ENCODE measurements at regions not wholly inside any gene's neighbourhood (a gene's known extent, or its start where the extent isn't known, plus 50 kb on each side); places are given as distances from the start of the nearest gene placed in this dataset.

DNA sequence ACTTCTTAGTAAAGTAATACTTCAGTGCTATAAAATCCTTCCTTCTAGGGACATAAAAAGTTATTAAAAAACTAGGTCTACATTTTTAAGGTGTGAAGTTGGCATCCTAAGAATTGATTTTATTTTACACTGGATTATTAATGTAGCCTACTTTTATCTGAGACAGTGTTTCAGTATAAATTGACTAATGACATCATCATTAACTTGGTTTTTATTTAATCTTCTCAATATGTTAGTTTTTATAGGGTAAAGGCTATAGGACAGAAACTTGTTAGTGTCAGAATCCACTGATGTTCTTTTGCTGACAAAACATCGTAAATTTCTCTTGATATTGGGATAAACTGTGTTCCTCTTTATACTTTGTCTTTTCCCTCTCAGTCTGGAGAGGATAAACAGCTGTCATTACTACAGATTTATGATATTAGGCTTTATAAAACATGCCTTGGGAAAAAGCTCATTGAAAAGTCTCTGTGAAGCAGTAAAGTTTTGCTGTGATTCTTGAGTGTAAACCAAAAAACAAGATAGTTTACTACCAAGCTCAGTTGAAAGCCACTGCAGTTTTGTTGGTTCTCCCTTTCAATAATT is 569.9 kb downstream of the EPHA4 start:
- no peak for DNase-seq (ENCODE audit: low spot score)

DNA sequence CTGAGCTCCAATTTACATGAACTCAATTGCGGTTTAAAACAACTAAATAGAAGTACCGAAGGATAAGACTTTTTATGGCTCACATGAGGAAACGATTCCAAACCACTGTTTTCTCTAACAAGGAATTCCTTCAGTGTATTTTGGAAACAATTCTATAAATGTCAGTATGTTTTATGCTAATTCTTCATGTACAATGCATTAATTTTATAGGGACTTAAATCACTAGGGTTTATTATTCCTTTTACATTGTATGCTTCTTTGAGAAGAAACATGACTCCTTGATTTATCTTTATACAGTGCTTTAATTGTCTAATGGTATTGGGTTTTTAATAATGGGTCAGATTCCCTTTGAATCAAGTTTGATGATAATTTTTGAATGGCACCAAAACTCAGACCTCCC is 566.8 kb downstream of the EPHA4 start:
- intact Hi-C loops (cut with DNase I) = no loop called here
- no peak for DNase-seq (ENCODE audit: low spot score)

More for the DNA sequence above, 569.9 kb downstream of the EPHA4 start:
- intact Hi-C loops (cut with DNase I) = no loop called here

DNA sequence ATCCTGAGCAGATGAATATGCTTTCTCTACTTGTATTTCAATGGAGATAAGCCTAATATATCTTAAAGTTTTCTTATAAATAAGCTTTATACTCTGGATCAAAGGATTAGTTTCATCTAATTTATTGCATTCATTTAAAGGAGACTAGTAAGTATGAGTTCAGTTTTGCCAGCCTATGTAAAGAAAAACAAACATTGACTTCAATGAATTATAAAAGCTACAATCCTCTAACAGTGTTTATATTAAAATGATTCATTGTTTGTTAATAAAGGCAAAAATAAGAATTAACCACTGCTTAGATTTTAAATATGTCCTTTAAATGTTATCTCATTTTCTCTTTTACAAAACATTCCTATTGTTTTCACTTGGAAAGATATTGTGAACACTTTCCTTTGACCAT is 566.0 kb downstream of the EPHA4 start:
- intact Hi-C loops (cut with DNase I) = no loop called here
- no peak for DNase-seq (ENCODE audit: low spot score)

DNA sequence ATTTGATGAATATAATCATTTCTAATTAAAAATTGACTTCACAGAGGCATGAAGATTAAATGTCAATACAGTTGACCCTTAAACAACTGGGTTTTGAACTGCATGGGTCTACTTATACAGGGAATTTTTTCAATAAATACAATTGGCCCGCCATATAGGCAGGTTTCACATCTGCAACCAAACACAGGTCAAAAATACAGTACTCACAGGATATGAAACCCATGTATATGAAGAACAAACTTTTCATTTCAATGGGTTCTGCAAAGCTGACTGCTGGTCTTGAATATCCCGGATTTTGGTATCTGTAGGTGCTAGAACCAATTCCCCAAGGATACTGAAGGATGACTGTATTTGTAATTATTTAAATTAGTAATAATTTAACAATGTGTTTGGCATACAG is 555.6 kb downstream of the EPHA4 start:
- DNase-seq (ENCODE audit: low spot score) = no peak
- intact Hi-C loops (cut with DNase I) = no loop called here

DNA sequence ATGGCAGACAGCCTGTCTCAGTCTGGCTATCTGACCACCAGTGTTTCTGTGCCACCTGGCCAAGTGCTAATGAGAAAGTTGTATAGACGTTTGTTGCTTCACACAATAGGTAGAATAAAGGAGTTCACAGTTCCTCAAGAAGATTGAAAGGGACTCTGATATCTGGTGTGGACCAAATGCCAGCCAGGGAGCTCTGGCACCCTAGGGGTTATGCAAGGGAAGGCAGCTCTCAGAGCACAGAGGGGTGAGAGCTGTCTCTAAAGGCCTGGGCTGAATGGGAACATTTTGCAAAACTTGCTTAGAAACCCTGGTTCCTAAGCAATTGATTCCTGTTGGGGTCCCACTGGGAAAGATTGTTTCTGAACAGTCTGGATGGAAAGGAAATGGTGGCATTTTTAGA is 553.8 kb downstream of the EPHA4 start:
- no peak for DNase-seq (ENCODE audit: low spot score)
- intact Hi-C loops (cut with DNase I) = no loop called here

DNA sequence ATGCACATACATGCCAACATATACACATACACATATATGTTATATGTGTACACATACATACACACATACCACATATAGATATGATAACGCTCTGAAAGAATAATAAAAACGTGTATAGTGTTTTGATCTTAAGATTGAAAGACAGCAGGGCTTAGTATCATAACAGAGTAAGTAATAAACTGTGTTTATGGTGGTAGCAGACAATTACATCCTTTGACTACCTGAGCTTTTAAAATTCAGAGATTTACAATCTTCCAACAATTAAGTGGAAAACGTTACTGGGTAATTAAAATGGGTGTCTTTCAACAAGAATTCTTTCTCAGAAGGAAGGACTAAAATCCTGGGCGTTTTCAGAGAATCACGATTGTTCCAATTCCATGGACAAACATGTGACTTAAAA is 552.4 kb downstream of the EPHA4 start:
- intact Hi-C loops (cut with DNase I) = no loop called here
- DNase-seq (ENCODE audit: low spot score) = no peak

DNA sequence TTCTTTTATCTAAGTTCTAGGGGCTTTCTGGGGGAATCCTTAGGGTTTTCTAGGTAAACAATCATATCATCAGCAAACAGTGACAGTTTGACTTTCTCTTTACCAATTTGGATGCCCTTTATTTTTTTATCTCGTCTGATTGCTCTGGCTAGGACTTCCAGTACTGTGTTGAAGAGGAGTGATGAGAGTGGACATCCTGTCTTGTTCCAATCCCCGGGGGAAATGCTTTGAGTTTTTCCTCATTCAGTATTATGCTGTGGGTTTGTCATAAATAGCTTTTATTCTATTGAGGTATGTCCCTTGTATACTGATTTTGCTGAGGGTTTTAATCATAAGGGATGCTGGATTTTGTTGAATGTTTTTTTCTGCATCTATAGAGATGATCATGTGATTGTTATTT is 549.5 kb downstream of the EPHA4 start:
- intact Hi-C loops (cut with DNase I) = no loop called here
- DNase-seq (ENCODE audit: low spot score) = no peak

DNA sequence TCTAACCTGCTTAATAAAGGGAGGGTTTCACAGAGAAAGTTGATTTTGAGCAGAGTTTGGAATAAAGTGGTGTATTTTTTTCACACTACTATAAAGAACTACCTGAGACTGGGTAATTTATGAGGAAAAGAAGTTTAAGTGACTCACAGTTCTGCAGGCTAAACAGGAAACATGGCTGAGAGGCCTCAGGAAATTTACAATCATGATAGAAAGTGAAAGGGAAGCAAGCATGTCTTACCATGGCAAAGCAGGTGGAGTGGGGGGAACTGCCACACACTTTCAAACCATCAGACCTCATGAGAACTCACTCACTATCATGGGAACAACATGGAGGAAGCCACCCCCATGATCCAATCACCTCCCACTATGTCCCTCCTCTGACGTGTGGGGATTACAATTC is 546.7 kb downstream of the EPHA4 start:
- intact Hi-C loops (cut with DNase I) = no loop called here
- DNase-seq (ENCODE audit: low spot score) = no peak

DNA sequence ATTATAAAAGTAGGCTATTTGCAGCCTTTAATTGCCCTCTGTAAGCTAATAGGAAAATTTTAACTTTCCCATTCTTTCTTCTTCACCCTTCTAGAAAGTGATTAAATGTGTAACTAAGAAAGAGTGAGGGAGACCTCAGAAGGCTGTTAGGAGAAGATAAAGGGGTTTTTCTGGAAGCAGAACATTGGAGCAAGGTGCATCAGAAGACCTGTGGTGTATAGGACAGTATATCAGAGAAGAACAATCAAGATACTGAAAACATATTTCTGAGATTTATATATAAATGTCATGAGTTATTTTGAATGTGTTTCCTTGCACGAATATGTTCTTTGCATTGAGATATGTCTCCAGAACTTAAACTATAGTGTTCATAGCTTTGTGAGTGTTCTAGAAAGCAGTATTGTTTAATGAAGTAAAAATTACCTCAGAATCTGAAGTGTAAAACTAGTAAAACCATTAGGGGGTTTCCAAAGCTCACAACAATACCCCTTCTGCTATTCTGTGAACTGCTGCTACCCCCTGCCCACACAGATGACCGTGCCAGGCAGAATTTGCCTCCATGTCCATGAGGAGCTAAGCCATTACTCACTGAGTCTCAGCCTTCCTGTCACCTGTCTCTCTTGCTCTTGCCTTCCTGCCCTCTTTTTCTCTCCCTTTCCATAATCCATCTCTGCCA is 537.9 kb downstream of the EPHA4 start:
- intact Hi-C loops (cut with DNase I) = no loop called here
- DNase-seq (ENCODE audit: low spot score) = no peak

DNA sequence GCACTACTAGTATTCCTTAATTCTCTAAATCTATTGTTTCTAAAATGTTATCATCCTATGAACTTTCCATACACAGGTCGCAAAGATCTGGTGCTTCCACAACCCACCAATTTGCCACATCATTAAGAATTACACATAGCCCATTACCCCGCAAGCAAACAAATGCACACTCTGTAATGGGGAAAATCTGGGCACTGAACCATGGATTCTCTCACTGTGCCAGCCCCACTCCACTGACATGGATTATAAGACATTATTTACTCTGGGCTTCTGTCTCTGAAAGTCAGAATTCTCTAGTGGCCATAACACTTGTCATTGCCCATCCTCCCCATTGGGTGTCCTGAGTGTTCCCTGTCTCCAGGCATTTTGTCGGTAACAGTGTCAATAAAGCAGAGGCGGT is 537.1 kb downstream of the EPHA4 start:
- intact Hi-C loops (cut with DNase I) = no loop called here
- DNase-seq (ENCODE audit: low spot score) = no peak

DNA sequence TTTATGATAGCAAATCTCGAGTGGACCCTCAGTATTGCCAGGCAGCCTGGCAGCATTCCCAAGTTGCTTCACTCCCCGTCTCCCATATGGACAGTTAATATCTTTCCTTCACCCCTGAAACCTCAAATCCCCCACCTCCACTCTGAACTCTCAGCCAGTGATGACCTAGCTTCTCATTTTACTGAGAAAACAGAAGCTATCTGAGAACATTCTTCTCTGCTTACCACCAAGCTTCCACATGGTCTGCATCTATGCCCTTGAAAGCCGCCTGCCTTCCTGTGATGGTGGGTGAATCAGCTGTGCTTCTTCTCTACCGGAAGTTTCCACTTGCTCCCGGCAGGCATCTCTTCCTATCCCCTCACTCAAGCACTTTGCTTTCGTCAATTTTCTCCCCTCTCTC is 529.2 kb downstream of the EPHA4 start:
- DNase-seq (ENCODE audit: low spot score) = no peak
- intact Hi-C loops (cut with DNase I) = no loop called here

DNA sequence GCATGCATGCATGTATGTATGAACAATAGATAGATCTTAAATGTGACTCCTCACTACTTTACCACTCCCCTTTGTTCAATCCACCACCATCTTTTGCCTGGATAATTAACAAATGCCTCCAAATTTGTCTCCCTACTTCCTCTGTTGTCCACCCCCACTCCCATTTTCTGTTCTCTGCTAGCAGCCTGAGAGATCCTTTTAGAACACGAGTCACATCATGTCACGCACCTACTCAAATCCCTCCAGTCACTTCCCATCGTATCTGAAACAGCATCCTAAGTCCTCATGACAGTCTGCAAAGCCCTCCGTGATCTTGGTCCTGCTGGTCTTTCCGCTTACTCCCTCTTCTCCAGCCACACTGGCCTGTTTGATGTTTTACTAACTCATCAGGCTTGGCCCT is 527.3 kb downstream of the EPHA4 start:
- intact Hi-C loops (cut with DNase I) = no loop called here
- DNase-seq (ENCODE audit: low spot score) = no peak

DNA sequence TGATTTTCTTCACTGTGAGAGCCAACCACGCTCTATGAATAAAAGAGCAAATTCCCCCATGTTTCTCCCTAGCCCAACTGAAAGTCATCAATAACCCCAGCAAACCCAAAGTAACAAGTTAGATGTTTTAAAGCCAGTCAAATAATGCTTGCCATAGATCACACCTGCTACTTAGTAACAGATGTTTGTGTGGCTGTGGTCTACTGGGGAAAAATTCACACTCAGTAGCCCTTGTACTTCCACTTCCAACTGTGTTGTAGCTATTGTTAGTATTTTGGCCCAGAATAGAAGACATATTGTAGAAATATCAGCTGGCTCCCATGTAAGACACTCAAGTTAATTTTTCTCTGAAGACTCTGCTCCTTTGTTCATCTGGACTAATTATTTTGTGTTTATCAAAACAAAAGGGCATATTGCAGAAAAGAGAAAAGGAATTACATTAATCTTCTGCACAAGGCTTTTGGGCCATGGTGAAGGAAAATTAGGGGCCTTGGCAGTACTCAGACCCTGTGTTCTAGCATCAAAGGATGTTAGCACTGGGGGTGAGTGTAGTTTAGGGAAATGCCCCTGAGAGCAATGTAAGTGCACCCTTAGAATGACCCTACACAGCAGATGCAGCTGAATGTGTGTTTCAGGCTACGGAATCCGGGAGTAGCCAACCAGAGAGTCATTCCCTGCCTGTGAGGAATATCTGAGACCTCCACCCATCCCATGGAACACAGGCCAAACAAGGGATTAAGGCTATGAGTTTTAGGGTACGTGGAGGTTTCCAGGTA is 521.9 kb downstream of the EPHA4 start:
- intact Hi-C loops (cut with DNase I) = no loop called here
- no peak for DNase-seq (ENCODE audit: low spot score)

DNA sequence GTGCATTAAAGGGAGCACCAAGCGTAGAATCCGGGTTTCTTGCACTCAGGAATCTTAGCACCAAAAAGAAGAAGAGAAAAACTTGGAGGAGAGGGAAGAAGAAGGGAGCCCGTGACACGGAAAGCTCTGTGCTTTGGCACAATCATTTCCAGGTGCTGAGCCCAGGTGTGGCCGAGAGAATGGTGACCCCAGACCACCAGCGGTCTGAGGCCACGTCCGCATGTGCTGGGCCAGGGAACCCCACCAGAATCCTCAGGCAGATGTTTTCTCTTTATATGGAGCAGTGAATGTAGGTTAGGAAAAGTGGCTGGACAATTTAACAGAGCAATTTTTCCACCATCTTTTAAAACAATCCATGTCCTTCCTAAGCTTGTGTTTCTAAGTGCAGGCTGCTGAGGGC is 520.9 kb downstream of the EPHA4 start:
- intact Hi-C loops (cut with DNase I) = no loop called here
- no peak for DNase-seq (ENCODE audit: low spot score)

DNA sequence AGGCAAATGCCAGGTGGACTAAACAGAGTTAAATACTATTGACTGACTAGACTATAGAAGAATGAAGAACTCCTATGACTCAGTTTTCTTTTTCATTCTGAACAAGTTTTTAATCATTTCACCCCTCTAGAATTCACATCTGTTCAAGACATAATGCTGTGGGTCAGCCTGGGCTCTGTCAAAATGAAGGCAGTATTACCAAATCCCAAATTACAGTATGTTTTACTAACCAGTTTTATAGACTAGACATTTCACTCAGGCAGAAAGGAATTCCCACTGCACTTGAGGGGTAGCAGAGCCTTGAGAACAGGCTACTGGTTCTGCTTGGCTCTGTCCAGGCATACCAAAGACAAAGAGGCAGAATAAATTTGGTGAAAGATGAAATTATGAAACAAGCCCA is 511.7 kb downstream of the EPHA4 start:
- intact Hi-C loops (cut with DNase I) = no loop called here
- DNase-seq (ENCODE audit: low spot score) = no peak

DNA sequence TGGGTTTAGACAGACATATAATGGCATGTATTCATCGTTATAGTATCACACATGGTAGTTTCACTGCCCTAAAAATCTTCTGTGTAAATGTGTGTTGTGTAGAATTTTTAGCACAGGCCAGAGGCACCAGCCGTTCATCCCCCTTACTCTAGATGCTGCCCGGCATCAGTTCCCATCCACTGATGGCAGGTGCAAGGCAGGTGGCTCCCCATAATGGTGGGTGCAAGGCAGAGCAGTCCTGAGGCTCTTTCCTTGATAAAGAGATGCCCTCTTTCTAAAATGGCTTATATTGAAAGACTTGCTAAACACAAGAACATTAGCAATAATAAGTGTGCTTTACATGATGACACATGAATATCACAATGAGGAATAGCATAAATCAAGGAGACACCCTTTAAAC is 508.5 kb downstream of the EPHA4 start:
- intact Hi-C loops (cut with DNase I) = no loop called here
- DNase-seq (ENCODE audit: low spot score) = no peak

DNA sequence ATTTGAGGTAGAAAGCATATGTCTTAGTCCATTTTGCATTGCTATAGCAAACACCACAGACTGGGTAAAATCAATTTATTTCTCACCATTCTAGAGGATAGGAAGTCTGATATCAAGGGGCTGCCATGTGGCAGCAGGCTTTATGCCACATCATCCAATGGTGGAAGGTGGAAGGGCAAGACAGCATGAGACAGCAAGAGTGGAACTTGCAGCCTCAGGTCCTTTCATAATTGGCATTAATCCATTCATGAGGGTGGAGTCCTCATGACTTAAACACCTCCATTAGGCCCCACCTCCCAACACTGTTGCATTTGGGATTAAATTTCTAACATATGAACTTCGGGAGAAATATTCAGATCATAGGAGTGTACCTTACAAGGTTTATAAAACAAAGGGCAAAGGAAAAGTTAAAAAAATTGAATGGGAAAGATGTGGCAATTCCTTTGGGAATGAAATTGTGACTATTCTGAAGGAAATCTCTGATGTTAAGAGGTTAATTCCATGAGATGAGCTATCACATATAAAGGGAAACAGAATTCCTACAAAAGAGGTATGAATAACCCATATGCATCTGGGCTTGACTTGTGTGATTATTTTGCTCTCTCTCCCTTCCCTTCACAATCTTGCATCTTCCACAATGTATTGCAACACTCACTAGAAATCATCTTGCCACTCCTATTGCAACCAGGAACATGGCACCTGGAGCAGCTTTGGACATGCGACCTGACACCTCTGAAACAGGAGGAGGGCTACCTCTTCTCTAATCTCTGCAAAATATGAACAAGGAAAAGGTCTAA is 507.8 kb downstream of the EPHA4 start:
- no peak for DNase-seq (ENCODE audit: low spot score)
- intact Hi-C loops (cut with DNase I) = no loop called here

DNA sequence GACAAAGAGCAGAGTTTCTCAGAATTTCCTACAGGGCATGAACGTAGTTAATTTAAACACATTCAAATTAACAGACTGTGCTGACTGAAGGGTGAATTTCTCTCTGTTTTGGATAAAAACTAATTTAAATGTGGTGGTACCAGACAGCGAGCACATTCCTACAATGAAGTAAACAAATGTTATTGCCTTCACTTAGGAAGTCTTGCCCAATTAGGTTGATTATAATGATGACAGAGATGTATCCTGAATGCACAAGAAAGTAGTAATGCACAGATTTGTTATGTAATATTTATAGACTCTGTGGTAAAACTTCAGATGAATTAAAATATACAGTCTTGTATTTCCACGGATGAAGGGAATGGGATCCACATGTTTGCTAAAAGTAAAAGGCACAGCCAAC is 507.2 kb downstream of the EPHA4 start:
- intact Hi-C loops (cut with DNase I) = no loop called here
- no peak for DNase-seq (ENCODE audit: low spot score)

DNA sequence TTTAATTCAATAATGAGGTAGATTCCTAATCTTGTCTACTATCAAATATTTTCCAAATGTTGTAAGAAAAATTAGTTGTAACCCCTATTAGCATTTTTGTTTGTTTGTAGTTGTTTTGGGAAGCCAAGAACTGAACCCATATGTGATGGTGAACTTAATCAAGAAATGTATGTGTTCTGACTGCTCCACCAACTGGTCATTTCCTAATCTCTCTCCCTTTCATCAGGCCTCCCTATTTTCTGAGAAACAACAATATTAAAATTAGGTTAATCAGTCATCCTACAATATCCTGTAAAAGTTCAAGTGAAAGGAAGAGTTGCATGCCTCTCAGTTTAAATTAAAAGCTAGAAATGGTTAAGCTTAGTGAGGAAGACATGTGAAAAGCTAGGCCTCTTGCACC is 504.0 kb downstream of the EPHA4 start:
- DNase-seq (ENCODE audit: low spot score) = no peak
- intact Hi-C loops (cut with DNase I) = no loop called here

DNA sequence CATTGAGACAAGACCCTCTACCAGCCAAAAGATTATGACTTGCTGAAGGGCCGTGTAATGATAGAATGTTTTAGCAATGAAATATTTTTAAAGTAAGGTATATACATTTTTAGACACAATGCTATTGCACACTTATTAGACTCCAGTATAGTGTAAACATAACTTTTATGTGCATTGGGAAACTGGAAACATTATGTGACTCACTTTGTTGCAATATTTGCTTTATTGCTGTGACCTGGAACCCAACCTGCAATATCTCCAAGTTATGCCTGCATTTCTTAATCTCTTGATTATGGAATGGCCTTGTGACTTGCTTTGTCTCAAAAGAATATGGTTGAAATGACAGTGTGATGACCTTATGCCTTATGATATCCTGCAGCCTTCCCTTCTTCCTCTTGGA is 502.0 kb downstream of the EPHA4 start:
- intact Hi-C loops (cut with DNase I) = loop anchor here (5.0 to 10.0 kb wide), 2 partner anchors 113 to 385 kb away; no protein-coding TSS in a partner anchor
- no peak for DNase-seq (ENCODE audit: low spot score)

Measured in cardiac septum (tissue), 1 donor.